HG03025 (cell line): ENCODE measurements at regions not wholly inside any gene's neighbourhood (a gene's known extent, or its start where the extent isn't known, plus 50 kb on each side); places are given as distances from the start of the nearest gene placed in this dataset.

Experiments
- ATAC-seq: cut with Tn5 transposase; IDR thresholded peaks from one replicate; pipeline ENCODE4 v1.9.1; 2021; ENCODE audit warnings: mild to moderate bottlenecking, moderate library complexity; ENCODE audit not compliant: unreplicated experiment, low FRiP score

- no peak for ATAC-seq
Observed at GRCh38 chr1:108016451-108016920, 51.5 kb upstream of the VAV3 start.
